Activated T-cell treated with anti-CD3 and anti-CD28 coated beads, Interleukin-2, amount 50 U/mL, for 72 hours (primary cell): ENCODE measurements at regions not wholly inside any gene's neighbourhood (a gene's known extent, or its start where the extent isn't known, plus 50 kb on each side); places are given as distances from the start of the nearest gene placed in this dataset.
"Not testable (repeated sequence)": the region's sequence is repeated elsewhere in the genome, so short reads cannot be mapped to it uniquely, and the experiment has no call there.

Experiments used
- ATAC-seq, 2 donors: fragments of 150-1000 bp; cut with Tn5 transposase; replicated peaks in 1 of 2; 2 replicates each; pipeline ENCODE4 v1.10.0; 2021; ENCODE audit warnings: moderate library complexity in 2 of 2, mild to moderate bottlenecking in 1 of 2
- DNase-seq, 2 donors: peaks; one replicate each; pipeline ENCODE4 v3.0.0; 2021 to 2022; ENCODE audit warnings: mixed read lengths in 1 of 2
- H3K27ac Mint-ChIP-seq: one replicate; pipeline ENCODE4 v1.8.0; 2022; ENCODE audit warnings: mild to moderate bottlenecking, moderate library complexity, mixed read lengths
- H3K27me3 Mint-ChIP-seq: one replicate; pipeline ENCODE4 v1.8.0; 2022; ENCODE audit warnings: low read depth, mixed read lengths
- H3K36me3 Mint-ChIP-seq, 2 donors: one replicate each; pipeline ENCODE4 v1.8.0; 2022; ENCODE audit warnings: mixed read lengths in 2 of 2, mild to moderate bottlenecking in 1 of 2; ENCODE audit not compliant: insufficient read depth in 2 of 2
- H3K4me1 Mint-ChIP-seq: one replicate; pipeline ENCODE4 v1.8.0; 2022; ENCODE audit warnings: low read depth, mixed read lengths
- H3K4me3 Mint-ChIP-seq, 2 donors: one replicate each; pipeline ENCODE4 v1.8.0; 2022; ENCODE audit warnings: mild to moderate bottlenecking in 2 of 2, mixed read lengths in 2 of 2, moderate library complexity in 2 of 2
- H3K9me3 Mint-ChIP-seq, 2 donors: one replicate each; pipeline ENCODE4 v1.8.0; 2022; ENCODE audit warnings: mixed read lengths in 2 of 2

DNA sequence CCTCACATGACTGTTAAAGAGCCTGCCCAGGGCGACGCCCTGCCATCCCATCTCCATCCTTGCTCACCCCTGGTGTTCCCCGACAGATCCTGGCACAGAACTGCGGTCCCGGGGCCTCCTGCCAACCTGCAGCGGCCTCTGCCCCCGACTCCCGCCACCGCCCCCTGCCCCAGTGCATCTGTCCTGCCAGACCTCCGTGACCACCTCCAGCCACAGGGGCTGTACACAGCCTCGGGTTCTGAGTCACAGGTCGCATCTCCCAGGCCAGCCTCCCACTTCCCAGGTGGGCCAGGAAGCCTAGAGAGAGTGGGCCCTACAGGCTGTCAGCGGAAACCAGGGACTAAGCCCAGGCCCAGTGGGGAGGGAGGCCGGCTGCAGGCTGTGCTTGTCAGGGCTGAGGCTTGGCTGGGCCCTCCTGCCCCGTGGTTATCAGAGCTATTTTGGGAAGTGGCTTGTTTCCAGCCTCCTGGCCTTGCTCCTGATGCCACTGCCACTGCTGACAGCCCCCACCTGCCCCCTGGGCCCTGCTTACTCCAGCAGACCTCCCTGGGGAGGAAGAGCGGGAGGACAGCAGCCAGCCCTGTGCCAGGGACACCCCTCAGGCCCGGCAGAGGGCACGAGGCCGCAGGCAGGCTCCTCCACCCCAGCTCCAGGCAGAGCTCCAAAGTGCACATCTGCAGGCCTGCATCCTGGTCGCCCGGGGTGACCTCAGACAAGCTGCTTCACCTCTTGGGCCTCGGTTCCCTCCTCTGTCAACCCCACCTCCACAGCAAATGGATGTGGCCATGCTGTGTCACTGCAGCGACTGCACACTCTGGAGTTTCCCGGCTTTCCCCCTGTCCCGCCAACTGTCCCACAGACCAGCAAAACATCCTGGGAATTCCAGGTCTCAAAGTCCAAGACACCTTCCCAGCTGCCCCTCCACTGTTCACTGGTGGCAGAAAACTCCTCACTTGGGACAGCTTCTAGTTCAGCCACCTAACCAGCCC lies 124.1 kb upstream of the AKAP13 start:
- DNase-seq, H3K4me3 Mint-ChIP-seq, H3K9me3 Mint-ChIP-seq, H3K27ac Mint-ChIP-seq, H3K36me3 Mint-ChIP-seq, ATAC-seq, H3K4me1 Mint-ChIP-seq, H3K27me3 Mint-ChIP-seq: not testable (repeated sequence)

DNA sequence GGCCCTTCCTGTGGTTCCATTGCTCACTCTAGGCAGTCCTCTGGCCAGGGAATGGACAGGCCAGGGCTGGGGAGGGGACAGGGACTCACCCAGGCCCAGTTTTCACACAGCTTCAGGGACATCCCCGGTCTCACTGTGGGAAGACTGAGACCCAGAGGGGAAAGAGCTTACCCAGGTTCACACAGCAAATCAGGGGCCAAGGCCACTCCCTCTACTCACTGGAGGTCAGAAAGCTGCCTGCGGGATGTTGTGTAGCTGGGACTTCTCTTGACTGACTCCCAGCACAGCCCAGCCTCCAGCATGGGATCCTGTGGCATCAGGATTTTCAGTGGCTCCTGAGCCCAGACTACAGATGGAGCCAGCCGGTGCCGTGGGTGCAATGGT lies 122.3 kb upstream of the AKAP13 start:
- not testable (repeated sequence) for H3K36me3 Mint-ChIP-seq, H3K4me3 Mint-ChIP-seq, H3K4me1 Mint-ChIP-seq, H3K27me3 Mint-ChIP-seq, DNase-seq, H3K27ac Mint-ChIP-seq, H3K9me3 Mint-ChIP-seq, ATAC-seq

DNA sequence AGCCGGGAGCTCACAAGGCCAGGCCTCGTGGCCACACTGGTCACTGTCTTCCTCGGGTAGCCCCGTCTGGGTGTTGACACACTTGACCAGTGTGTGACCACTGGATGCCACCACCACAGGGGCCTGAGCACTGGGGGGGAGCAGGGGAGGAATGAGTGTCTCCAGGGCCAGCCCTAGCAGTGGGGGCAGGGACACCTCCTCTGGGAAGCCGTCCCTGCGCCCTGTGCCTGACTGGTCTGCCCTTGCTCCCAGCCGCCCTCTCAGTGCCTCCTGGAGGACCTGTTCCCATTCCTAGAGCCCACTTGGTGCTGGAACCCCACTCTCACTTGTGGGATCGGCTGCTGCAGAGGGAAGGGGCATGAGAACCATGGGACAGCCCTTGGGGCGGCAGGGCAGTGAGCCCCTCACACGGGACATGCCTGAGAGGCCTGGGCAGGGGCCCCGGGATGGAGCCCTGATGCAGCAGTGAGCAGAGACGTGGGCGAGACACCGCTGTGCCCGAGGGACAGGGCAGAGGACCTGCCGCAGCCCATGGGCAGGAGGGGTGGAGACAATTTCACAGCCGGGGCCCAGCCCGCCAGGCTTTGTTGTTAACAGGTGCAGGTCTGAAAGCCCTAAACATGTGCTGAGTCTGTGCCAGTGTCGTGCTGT lies 121.7 kb upstream of the AKAP13 start:
- not testable (repeated sequence) for H3K4me3 Mint-ChIP-seq, ATAC-seq, DNase-seq, H3K27me3 Mint-ChIP-seq, H3K27ac Mint-ChIP-seq, H3K36me3 Mint-ChIP-seq, H3K4me1 Mint-ChIP-seq, H3K9me3 Mint-ChIP-seq

DNA sequence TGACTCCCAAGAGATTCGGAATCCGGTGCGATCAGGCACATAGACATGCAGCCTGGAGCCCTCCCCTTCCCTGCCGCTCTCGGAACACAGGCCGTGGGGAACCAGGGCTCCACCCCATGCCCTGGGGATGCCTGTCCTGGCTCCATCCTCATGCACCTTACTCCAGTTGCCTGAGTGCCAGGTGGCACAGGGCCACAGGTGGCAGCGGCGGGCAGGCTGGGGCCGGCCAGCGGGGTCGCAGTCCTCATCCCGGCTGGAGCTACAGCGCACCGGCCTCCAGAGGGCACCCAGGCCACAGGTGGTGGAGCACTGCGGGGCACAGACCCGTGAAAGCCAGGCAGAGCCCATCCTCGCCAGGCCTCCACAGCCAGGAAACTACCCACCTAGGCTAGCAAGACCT lies 119.9 kb upstream of the AKAP13 start:
- not testable (repeated sequence) for H3K36me3 Mint-ChIP-seq, ATAC-seq, H3K4me1 Mint-ChIP-seq, H3K9me3 Mint-ChIP-seq, H3K27me3 Mint-ChIP-seq, H3K4me3 Mint-ChIP-seq, H3K27ac Mint-ChIP-seq, DNase-seq

DNA sequence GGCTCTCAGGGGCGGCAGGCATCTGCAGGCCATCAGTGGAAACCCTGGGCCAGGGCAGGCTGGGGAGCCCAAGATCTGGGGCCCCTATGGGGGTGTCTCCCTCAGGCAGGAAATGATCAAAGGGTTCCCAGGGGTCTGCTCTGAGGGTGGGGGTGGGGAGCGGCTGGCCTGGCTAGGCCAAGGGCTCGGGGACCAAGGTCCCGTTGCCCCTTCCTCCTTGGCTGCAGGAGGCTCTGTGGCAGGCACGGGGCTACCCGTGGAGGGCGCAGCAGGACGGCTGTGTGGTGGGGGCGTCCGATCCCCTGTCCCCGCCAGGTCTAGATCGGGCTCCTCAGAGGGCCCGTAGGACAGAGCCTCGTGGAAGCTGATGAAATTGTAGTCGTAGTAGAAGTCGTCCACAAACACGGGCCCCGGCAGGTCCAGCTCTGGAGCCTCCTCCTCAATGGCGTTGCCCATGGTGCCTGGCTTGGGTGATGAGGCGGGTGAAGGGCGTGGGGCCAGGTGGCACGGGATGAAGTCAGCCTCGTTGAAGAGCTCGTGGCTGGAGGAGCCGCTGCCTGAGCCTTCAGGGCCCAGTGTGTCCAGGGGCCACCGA lies 117.8 kb upstream of the AKAP13 start:
- ATAC-seq, H3K36me3 Mint-ChIP-seq, H3K4me3 Mint-ChIP-seq, H3K27me3 Mint-ChIP-seq, H3K27ac Mint-ChIP-seq, H3K9me3 Mint-ChIP-seq, H3K4me1 Mint-ChIP-seq, DNase-seq: not testable (repeated sequence)

DNA sequence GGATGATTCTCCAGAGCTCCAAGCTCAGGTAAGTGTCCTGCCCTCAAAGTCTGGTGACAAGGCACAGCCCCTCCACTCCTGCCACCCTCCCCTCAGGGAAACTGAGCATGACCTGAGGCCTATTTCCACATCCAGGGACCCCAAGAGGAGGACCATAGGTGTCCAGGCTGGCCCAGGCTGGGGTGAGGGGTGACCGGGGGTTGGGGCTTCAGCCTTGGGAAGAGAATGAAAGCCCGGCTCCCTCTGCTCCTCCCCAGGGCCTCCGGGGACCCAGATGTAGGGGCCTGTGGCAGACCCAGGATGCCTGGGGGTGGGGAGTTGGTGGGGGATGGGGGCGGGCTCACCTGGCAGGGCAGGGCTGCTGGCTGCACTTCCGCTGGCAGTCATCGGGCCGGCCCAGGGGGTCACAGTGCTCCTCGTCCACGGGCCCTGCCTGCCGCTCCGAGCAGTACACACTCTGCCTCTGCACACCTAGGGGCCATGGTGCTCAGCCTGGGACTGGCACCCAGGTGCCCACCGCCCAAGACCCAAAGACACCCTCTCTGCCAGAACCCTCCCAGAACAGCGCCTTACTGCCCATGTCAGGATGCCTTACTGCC lies 116.5 kb upstream of the AKAP13 start:
- H3K9me3 Mint-ChIP-seq, DNase-seq, H3K27me3 Mint-ChIP-seq, ATAC-seq, H3K4me1 Mint-ChIP-seq, H3K4me3 Mint-ChIP-seq, H3K27ac Mint-ChIP-seq, H3K36me3 Mint-ChIP-seq: not testable (repeated sequence)

DNA sequence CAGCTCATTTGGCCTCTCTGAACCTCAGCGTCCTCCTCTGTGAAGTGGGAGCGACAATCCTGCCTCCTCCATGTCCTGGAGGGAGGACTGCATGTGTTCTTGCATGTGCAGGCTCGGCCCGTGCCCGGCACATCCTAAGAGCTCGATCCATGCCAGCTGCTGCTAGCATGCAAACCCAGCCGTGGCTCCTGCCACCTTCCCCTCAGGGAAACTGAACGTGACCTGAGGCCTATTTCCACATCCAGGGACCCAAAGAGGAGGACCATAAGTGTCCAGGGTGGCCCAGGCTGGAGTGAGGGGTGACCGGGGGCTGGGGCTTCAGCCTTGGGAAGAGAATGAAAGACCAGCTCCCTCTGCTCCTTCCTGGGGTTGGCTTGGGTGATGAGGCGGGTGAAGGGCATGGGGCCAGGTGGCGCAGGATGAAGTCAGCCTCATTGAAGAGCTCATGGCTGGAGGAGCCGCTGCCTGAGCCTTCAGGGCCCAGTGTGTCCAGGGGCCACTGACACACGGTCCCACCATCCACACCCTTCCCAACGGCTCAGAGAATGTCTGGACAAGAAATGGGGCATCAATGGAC lies 115.7 kb upstream of the AKAP13 start:
- not testable (repeated sequence) for DNase-seq, H3K36me3 Mint-ChIP-seq, H3K27me3 Mint-ChIP-seq, H3K27ac Mint-ChIP-seq, H3K4me1 Mint-ChIP-seq, ATAC-seq, H3K9me3 Mint-ChIP-seq, H3K4me3 Mint-ChIP-seq

DNA sequence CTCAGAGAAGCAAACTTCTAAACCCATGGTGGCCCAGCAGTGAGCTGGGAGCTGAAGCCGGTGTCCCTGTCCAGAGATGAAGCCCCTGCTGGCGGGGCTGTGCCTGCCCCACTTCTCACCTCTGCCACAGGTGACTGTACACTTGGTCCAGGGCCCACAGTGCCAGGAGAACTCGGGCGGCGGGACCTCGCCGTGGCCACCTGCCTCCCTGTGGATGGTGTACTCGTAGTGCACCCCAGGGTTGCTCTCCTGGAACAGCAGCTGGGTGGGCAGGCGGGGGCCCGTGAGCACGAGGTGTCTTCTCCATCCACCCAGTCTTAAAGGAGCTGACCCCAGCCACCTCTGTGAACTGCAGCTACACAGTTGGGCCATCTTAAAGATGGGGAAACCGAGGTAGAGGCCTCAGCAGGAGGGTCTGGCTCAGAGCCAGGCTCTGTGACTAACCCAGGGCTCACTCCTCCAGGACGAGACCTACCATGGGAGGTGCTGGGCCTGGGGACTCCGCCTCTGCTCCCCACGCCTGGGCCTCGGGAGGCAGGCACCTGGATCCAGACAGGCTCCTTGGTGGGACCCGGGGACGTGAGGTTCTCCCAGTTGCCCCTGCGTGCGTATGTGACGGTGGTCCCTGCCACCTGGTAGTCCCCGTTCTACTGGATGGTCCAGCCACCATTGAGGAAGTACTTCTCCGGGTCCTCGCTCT lies 113.1 kb upstream of the AKAP13 start:
- not testable (repeated sequence) for H3K36me3 Mint-ChIP-seq, H3K9me3 Mint-ChIP-seq, H3K4me3 Mint-ChIP-seq, DNase-seq, H3K4me1 Mint-ChIP-seq, H3K27me3 Mint-ChIP-seq, ATAC-seq, H3K27ac Mint-ChIP-seq

DNA sequence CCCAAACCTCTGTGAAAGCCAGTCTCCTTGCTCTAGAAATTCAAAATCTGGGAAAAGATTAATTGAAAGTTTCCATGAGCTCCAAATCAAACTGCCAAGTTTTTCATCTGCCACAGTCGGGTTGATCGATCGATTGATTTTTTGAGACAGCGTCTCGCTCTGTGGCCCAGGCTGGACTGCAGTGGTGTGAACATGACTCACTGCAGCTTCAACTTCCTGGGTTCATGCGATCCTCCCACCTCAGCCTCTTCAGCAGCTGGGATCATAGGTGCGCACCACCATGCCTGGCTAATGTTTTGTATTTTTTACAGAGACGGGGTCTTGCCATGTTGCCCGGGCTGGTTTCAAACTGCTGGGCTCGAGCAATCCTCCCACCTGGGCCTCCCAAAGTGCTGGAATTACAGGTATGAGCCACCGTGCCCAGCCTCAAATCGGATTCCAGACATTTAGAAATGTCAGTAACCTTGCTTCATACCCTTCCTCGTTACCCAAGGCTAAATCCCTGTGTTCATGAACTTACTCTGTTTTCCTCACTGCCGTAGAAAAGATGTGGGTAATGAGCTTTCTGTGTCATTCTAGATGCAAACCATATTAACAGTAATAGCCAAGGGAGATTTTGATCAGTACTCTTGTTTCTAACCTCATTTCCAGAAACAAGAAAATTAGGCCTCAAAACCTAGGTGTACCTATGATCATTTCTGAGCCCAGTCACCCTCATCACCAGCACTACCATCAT lies 105.9 kb upstream of the AKAP13 start:
- peaks cover 1% of the 10 kb centered on the region for H3K4me1 Mint-ChIP-seq
- ATAC-seq (no peak), DNase-seq (no peak)
- H3K4me3 Mint-ChIP-seq = no peak overlapping the region
- H3K36me3 Mint-ChIP-seq = no peaks in the 10 kb centered on the region
- H3K9me3 Mint-ChIP-seq = no peaks in the 10 kb centered on the region
- no peaks in the 10 kb centered on the region for H3K27me3 Mint-ChIP-seq
- H3K27ac Mint-ChIP-seq = no peak overlapping the region

DNA sequence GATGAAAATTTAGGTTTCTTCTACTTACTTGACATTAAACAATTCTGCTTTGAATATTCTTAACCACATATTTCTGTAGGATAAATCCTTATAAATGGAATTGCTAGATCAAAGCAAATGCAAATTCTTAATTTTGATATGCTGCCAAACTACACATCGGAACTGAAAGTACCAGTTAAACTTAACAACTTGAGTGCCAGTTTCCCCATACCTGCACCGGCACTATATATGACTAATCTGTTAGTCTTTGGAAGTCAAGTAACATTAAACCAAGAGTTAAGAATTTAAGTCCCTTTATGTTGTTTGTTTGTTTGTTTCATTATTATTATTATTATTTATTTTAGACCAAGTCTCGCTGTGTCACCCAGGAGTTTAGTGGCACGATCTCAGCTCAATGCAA lies 103.9 kb upstream of the AKAP13 start:
- Mint-ChIP-seq H3K27me3 (no peaks in the 10 kb centered on the region), H3K27ac (no peak overlapping the region), H3K4me1 (peaks cover 12% of the 10 kb centered on the region), H3K4me3 (no peak overlapping the region), H3K36me3 (no peaks in the 10 kb centered on the region), H3K9me3 (no peaks in the 10 kb centered on the region)
- ATAC-seq (no peak), DNase-seq (no peak)

DNA sequence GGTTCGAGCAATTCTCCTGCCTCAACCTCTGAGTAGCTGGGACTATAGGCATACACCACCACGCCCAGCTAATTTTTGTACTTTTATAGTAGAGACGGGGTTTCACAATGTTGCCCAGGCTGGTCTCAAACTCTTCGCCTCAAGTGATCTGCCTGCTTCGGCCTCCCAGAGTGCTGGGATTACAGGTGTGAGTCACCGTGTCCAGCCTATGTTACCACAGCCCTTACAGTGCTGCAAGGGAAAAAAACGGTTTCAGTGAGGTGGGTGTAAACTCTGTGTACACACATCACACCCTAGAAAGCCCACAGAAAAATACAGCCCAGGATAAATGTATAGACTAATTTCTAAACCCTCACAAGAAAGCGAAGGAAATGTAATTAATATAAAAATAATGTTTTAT lies 103.5 kb upstream of the AKAP13 start:
- ATAC-seq (no peak), DNase-seq (no peak)
- no peaks in the 10 kb centered on the region for H3K9me3 Mint-ChIP-seq
- H3K4me3 Mint-ChIP-seq = no peak overlapping the region
- H3K36me3 Mint-ChIP-seq = no peaks in the 10 kb centered on the region
- no peak overlapping the region for H3K27ac Mint-ChIP-seq
- peaks cover 12% of the 10 kb centered on the region for H3K4me1 Mint-ChIP-seq
- H3K27me3 Mint-ChIP-seq = no peaks in the 10 kb centered on the region

DNA sequence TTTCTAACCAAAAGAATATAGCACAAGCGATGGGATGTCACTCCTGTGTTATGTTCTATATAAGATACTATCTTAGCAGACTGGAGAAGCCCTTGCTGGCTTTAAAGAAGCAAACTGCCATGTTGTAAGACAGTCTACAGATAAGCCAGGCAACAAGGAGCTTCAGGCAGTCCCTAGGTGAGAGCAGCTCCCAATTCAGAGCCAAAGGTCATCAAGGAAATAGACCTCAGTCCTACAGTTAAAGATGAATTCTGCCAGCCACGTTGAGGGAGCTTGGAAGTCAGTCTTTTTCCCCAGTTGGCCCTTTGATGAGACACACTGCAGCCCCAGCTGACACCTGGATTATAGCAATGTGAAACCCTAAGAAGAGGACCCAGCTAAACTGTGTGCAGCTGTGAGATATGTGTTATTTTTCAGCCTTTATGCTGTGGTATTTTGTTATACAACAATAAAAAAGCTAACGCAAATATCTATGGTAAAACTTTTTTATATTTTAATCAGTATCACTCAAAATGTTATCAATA lies 102.5 kb upstream of the AKAP13 start:
- H3K27ac Mint-ChIP-seq = no peak overlapping the region
- H3K27me3 Mint-ChIP-seq = no peaks in the 10 kb centered on the region
- H3K4me1 Mint-ChIP-seq = peaks cover 12% of the 10 kb centered on the region
- H3K9me3 Mint-ChIP-seq = no peaks in the 10 kb centered on the region
- ATAC-seq (no peak), DNase-seq (no peak)
- no peak overlapping the region for H3K4me3 Mint-ChIP-seq
- no peaks in the 10 kb centered on the region for H3K36me3 Mint-ChIP-seq
